MM.1S (cell line): ENCODE measurements at regions not wholly inside any gene's neighbourhood (a gene's known extent, or its start where the extent isn't known, plus 50 kb on each side); places are given as distances from the start of the nearest gene placed in this dataset.

Experiments
- CTCF ChIP-seq: fragments of 300-600 bp; sonication (generic); IDR thresholded peaks from 2 replicates; pipeline ENCODE4 v1.5.1; 2016; ENCODE audit warnings: antibody characterized with exemption, low read length, mixed read lengths
- EZH2 ChIP-seq: fragments of 300-600 bp; sonication (generic); optimal IDR thresholded peaks from 2 replicates; pipeline ENCODE3; 2017; ENCODE audit warnings: low read depth, mild to moderate bottlenecking, antibody characterized with exemption, low read length, mixed read lengths
- EZH2phosphoT487 ChIP-seq: fragments of 300-600 bp; sonication (generic); IDR thresholded peaks from 2 replicates; pipeline ENCODE4 v1.6.1; 2018; ENCODE audit warnings: antibody characterized with exemption, low read length

DNA sequence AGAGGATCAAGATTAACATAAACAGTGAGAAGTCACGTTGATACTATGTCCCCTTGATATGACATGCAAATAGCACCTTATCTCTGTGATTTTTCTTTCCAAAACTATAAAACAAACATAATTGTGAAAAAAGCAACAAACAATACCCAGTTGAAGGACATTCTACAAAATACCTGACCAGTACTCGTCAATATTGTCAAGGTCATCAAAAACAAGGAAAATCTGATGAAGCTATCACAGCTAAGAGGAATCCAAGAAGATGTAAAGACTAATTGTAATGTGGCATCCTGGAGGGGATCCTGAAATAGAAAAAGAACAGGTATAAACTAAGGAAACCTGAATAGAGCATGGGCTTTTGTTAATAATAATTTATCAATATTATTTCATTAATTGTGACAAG, 321.5 kb upstream of the MAP2 start:
- TF ChIP-seq CTCF (no peak), EZH2 (no peak), EZH2phosphoT487 (no peak)
